MM.1S (cell line): ENCODE measurements at regions not wholly inside any gene's neighbourhood (a gene's known extent, or its start where the extent isn't known, plus 50 kb on each side); places are given as distances from the start of the nearest gene placed in this dataset.

Experiments used
- CTCF ChIP-seq: fragments of 300-600 bp; sonication (generic); IDR thresholded peaks from 2 replicates; pipeline ENCODE4 v1.5.1; 2016; ENCODE audit warnings: antibody characterized with exemption, low read length, mixed read lengths
- EZH2 ChIP-seq: fragments of 300-600 bp; sonication (generic); optimal IDR thresholded peaks from 2 replicates; pipeline ENCODE3; 2017; ENCODE audit warnings: low read depth, mild to moderate bottlenecking, antibody characterized with exemption, low read length, mixed read lengths

- TF ChIP-seq EZH2 (no peak), CTCF (no peak)
These were observed 229.7 kb downstream of the FOXA2 start for GRCh38 chr20:22354647-22355046.
